GM12873 (cell line): ENCODE measurements at regions not wholly inside any gene's neighbourhood (a gene's known extent, or its start where the extent isn't known, plus 50 kb on each side); places are given as distances from the start of the nearest gene placed in this dataset.

Experiments used
- CTCF ChIP-seq: IDR thresholded peaks from 2 replicates; pipeline ENCODE4 v1.5.1; 2012; ENCODE audit warnings: low read depth, mild to moderate bottlenecking, moderate library complexity, low read length, control low read depth; ENCODE audit not compliant: insufficient read depth; ENCODE audit errors: missing control alignments

- no peak for TF ChIP-seq CTCF
These were observed 204.8 kb upstream of the TSC22D2 start for GRCh38 chr3:150203273-150203672.

- TF ChIP-seq CTCF, result no peak
These were observed 205.4 kb upstream of the TSC22D2 start for GRCh38 chr3:150202711-150203110.

- no peak for TF ChIP-seq CTCF
These were observed 213.1 kb upstream of the TSC22D2 start for GRCh38 chr3:150194957-150195356.

GRCh38 chr3:150194513-150194912 is 213.6 kb upstream of the TSC22D2 start:
- TF ChIP-seq CTCF, result no peak

- TF ChIP-seq CTCF, result no peak
These were observed 213.9 kb upstream of the PFN2 start for GRCh38 chr3:150184426-150185071.

- peak; percentile 79 for TF ChIP-seq CTCF
These were observed 213.2 kb upstream of the PFN2 start for GRCh38 chr3:150183678-150184425.

- TF ChIP-seq CTCF, result no peak
These were observed 209.6 kb upstream of the PFN2 start for GRCh38 chr3:150180334-150180733.
